MG63 (cell line): ENCODE measurements at regions not wholly inside any gene's neighbourhood (a gene's known extent, or its start where the extent isn't known, plus 50 kb on each side); places are given as distances from the start of the nearest gene placed in this dataset.
"Not testable (repeated sequence)": the region's sequence is repeated elsewhere in the genome, so short reads cannot be mapped to it uniquely, and the experiment has no call there.

ENCODE experiments used
- DNase-seq: peaks from one replicate; pipeline ENCODE4 v3.0.0-alpha.2; 2020
- H3K27me3 ChIP-seq: fragments of 250-450 bp; sonication (Bioruptor Pico); 2 replicates; pipeline ENCODE4 v1.5.1; 2020; ENCODE audit warnings: mild to moderate bottlenecking, moderate library complexity
- H3K36me3 ChIP-seq: fragments of 250-450 bp; sonication (Bioruptor Pico); 2 replicates; pipeline ENCODE4 v1.5.1; 2020; ENCODE audit warnings: mild to moderate bottlenecking, moderate library complexity
- H3K4me3 ChIP-seq: fragments of 250-450 bp; sonication (Bioruptor Pico); 2 replicates; pipeline ENCODE4 v1.5.1; 2020; ENCODE audit warnings: mild to moderate bottlenecking, moderate library complexity
- H3K9me3 ChIP-seq: fragments of 250-450 bp; sonication (Bioruptor Pico); 2 replicates; pipeline ENCODE4 v1.5.1; 2020; ENCODE audit warnings: mild to moderate bottlenecking, moderate library complexity

DNA sequence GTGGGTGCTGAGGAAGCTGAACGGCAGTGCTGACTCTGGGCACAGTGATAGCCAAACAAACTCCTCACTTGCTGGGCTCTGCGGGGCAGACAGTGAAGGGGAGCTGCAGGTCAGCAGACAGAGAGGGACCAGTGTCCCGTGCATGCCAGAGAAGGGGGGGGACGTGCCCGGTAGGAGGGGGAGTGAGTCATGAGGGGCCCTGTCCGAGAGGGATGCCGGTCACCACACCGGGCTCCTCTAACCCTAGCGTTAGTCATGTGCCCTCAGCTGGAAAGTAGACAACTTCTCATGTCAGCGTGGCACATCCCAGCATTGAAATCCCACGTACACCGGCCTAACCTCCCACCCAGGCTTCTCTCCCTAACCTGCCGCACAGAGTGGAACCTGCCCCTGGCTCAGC, 117.1 kb upstream of the DPP6 start:
- DNase-seq, result peak; percentile 5
- H3K27me3 ChIP-seq, result no peaks in the 10 kb centered on the region
- no peak overlapping the region for H3K4me3 ChIP-seq
- H3K36me3 ChIP-seq, result no peaks in the 10 kb centered on the region
- no peaks in the 10 kb centered on the region for H3K9me3 ChIP-seq

DNA sequence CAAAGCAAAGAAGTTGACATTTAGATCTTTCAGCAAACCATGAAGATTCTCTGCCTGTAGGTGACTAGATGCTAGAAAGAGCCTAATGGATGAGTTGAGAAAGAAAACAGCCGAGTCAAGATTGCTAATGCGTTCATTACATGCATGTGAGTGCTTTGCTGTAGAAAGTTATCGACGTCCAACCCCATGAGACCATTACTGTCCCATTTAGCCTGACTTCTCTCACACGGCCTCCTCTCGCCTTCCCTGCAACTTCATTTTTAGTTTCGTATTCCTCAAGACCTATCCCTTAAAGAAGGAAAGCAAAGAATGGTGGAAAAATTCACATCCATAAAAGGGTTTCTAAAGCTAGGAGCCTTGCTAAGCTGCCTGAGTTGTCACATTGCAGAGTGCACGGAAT, 113.7 kb upstream of the DPP6 start:
- Histone ChIP-seq H3K4me3 (no peak overlapping the region), H3K27me3 (no peaks in the 10 kb centered on the region), H3K9me3 (no peaks in the 10 kb centered on the region), H3K36me3 (no peaks in the 10 kb centered on the region)
- no peak for DNase-seq

DNA sequence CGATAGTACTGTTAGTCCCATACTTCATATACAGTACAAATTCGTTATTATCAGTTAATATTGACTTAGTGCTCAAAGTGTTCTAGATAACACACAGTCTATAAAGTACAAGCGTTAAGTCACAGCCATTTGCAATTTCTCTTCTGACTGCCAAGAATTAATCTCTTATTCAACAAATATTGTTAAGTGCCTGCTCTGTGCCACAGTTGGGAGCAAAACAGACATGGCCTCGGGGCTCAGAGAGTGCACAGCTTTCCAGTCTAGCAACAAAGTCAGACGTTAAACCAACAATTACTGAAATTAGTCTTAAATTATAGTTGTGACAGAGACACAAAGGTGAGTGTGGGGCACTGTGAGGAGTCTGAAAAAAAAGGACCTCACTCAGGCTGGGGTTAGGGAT, 113.0 kb upstream of the DPP6 start:
- no peak for DNase-seq
- no peaks in the 10 kb centered on the region for H3K9me3 ChIP-seq
- no peaks in the 10 kb centered on the region for H3K27me3 ChIP-seq
- no peak overlapping the region for H3K4me3 ChIP-seq
- no peaks in the 10 kb centered on the region for H3K36me3 ChIP-seq

DNA sequence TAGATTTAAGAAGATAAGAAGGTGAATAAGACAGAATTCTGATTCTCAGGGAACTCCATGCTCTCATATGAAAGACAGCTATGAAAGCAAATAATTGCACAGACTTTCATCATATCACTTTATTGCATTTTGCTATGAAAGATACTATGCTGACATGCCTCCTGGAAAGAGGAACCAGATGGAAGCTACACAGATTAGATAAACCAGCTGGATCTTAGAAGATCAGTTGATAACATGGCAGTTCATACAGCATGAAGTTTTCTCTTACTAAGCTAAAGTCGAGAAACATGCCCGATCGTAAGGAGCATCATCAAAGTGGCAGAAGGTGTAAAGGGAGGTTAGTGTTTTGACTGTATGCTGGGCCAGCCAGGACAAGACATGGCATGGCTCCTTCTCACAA, 112.5 kb upstream of the DPP6 start:
- H3K27me3 ChIP-seq, result no peaks in the 10 kb centered on the region
- no peaks in the 10 kb centered on the region for H3K36me3 ChIP-seq
- no peaks in the 10 kb centered on the region for H3K9me3 ChIP-seq
- DNase-seq, result no peak
- H3K4me3 ChIP-seq, result no peak overlapping the region

DNA sequence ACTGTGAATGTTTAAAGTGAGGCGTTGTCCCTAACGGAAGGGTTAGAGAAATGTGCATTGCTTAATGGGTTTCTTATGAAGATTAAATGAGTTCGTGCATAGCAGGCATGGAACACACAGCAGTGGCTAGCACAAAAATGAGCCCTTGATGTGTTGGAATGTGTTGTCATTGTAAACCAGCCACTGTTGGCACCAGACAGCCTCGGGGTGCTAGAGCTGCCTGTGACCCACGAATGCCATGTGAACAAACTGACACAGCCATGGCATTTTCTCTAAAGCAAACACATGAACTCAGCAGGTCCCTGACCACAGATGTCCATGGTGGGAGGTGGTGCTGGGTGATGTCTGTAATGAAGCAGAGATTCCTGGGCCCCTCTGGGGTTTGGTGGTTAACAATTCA, 111.1 kb upstream of the DPP6 start:
- H3K36me3 ChIP-seq, result no peaks in the 10 kb centered on the region
- no peak overlapping the region for H3K4me3 ChIP-seq
- no peak for DNase-seq
- no peaks in the 10 kb centered on the region for H3K27me3 ChIP-seq
- H3K9me3 ChIP-seq, result no peaks in the 10 kb centered on the region

DNA sequence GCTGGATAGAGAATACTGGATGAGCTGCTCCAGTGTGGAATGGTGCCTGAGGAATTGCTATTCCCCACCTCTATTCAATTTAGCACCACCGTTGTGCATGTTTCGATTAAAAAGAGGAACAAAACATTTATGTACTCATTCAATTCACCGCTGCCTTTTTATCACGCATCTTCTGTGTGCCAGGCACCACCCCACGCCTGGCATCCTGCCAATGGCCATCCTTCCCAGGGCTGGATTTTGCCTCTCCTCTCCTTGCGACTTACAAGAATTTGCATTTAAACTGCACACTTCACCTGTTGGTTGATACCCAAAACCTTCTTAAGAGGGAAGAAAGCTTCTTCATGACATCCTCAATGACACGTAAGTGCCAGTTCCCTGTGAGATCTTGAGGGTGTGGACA, 110.2 kb upstream of the DPP6 start:
- DNase-seq, result no peak
- Histone ChIP-seq H3K27me3 (no peaks in the 10 kb centered on the region), H3K4me3 (no peak overlapping the region), H3K36me3 (no peaks in the 10 kb centered on the region), H3K9me3 (no peaks in the 10 kb centered on the region)

DNA sequence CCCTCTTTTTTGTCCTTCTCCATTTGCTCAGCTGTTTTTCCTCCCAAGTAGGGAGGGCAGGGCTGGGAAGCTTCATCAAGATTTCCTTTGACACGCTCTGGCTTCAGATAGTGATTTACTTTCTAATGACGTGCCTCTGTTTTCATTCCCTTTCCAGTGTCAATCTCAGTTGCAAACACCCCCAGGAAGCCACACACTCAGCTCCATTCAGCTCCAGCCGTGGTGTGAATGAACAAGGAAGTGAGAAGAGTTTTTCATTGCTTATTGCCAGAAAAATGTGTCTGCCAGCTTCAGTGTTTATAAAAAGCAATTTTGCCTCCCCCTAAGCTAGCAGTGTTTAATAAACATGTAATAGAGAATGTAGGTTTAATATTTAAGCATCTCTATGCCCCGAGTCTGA, 108.7 kb upstream of the DPP6 start:
- Histone ChIP-seq H3K4me3 (no peak overlapping the region), H3K9me3 (no peaks in the 10 kb centered on the region), H3K36me3 (no peaks in the 10 kb centered on the region), H3K27me3 (no peaks in the 10 kb centered on the region)
- no peak for DNase-seq

DNA sequence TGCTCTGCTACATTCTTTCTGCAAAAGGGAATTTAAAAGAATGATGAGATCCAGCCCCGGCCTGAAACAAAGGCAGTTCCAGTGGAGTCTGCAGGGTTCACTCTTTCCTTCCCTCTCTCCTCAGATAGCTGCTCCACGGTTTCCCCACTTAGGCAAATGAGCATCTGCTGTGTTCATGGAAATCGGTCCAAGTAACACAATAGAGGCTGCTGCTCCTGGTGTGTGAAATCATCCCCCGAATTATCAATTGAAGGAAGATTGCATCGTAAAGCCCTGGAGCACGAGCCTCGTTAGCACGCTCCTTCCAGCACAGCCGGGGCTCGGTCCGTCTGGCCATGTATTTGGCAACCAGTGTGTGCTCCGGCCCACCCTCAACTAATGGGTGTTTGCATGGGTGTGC, 108.3 kb upstream of the DPP6 start:
- no peak for DNase-seq
- Histone ChIP-seq H3K9me3 (no peaks in the 10 kb centered on the region), H3K36me3 (no peaks in the 10 kb centered on the region), H3K4me3 (no peak overlapping the region), H3K27me3 (no peaks in the 10 kb centered on the region)

DNA sequence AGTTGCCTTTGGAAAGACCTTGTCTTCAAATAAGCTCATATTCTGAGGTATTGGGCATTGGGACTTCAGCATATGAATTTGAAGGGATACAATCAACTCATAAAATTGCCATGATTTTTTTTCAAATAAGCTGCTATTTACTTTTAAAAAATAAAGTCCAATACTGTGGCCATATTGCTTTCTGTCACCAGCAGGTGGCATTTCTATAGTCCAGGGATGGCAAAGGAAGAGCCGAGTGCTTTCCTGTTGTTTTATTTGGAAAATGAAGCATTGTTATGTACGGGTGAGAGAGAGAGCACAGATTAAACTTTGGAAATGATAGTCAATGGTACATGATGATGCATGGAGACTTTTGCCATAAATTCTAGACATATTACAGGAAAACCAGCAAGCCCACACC, 104.1 kb upstream of the DPP6 start:
- Histone ChIP-seq H3K27me3 (no peaks in the 10 kb centered on the region), H3K36me3 (no peaks in the 10 kb centered on the region), H3K9me3 (no peaks in the 10 kb centered on the region), H3K4me3 (no peak overlapping the region)
- no peak for DNase-seq

DNA sequence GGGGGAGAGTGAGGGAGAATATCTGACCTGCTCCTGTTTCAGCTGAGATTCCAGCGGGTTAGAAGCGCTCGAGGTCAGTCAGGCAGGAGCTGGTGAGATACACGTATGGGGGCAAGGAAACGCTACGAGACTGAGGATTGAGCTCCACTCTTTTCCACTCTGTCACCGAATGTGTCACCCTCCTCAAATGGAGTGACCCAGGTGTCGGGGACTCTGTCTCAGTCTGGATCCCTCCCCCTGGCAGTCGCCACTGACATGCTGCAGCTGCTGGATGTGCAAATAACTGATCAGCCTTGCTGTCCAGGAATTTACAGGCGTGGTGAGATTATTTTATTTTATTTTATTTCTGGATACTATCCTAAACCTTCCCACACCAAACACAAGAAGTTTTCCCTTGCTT, 100.9 kb upstream of the DPP6 start:
- Histone ChIP-seq H3K4me3 (no peak overlapping the region), H3K9me3 (no peaks in the 10 kb centered on the region), H3K36me3 (no peaks in the 10 kb centered on the region), H3K27me3 (no peaks in the 10 kb centered on the region)
- DNase-seq, result no peak

DNA sequence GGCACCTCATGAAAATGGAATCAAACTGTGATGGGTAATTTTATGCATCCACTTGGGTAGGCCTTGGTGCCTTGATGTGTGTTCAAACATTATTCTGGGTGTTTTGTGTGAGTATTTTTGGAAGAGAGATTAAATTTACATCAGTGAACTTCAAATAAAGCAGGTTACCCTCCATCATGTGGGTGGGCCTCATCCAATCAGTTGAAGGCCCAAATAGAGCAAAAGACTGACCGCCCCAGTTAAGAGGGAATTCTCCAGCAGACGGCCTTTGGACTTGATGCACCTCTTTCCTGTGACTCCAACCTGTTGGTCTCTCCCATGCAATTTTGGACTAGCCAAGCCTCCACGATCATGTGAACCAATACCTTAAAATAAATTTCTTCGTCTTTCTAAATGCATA, 97.7 kb upstream of the DPP6 start:
- no peaks in the 10 kb centered on the region for H3K9me3 ChIP-seq
- DNase-seq, result no peak
- H3K27me3 ChIP-seq, result no peaks in the 10 kb centered on the region
- H3K36me3 ChIP-seq, result no peaks in the 10 kb centered on the region
- no peak overlapping the region for H3K4me3 ChIP-seq

DNA sequence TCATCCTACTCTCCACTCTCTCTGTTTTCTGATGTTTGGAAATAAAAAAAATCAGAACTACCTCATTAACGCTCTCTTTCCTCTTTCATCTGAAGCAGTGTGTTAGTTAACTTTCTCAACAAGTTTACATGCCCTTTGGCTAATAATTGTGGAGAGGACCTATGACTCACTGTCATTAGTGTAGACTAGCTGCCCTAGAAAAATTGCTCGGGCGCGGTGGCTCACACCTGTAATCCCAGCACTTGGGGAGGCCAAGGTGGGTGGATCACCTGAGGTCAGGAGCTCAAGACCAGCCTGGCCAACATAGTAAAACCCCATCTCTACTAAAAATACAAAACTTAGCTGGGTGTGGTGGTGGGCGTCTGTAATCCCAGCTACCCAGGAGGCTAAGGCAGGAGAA, 94.5 kb upstream of the DPP6 start:
- not testable (repeated sequence) for H3K36me3 ChIP-seq, DNase-seq, H3K9me3 ChIP-seq, H3K27me3 ChIP-seq, H3K4me3 ChIP-seq

DNA sequence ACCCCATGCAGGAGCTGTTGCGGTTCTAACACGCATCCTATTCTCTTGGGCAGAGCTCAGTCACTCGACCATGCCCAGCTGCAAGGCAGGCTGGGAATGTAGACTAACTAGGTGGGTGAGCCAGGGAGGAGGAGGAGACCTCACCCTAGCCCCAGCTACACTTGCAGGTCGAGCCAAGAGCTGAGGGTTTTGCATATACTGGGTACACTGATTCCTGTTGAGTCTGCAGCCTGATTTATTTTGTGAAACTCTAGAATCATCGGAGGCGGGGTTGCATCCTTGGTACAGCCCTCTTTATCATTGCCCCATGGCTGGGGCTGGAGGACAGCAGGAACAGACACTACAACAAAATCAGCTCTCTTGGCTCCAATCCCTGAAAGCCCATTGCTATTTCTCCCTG, 93.8 kb upstream of the DPP6 start:
- H3K9me3 ChIP-seq, H3K36me3 ChIP-seq, H3K4me3 ChIP-seq, DNase-seq, H3K27me3 ChIP-seq: not testable (repeated sequence)

DNA sequence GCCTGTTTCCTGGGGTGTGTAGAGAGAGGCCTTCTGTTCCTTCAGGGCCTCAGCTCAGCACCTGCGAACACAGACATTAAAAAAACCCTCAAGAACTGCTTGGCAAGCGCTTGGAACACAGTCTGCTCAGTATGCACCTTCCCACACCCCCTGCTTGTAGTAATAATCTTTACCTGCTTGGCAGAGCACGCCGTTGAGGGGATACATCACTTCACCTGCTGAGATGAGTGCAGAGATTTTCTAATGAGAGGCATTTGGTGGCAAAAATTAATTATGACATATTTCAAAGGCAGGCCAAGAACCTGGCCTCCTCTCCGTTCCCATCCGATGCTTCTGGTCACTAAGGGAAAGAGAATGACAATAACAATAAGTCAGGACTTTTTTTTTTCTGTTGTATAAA, 93.4 kb upstream of the DPP6 start:
- H3K27me3 ChIP-seq, H3K4me3 ChIP-seq, H3K36me3 ChIP-seq, H3K9me3 ChIP-seq, DNase-seq: not testable (repeated sequence)

DNA sequence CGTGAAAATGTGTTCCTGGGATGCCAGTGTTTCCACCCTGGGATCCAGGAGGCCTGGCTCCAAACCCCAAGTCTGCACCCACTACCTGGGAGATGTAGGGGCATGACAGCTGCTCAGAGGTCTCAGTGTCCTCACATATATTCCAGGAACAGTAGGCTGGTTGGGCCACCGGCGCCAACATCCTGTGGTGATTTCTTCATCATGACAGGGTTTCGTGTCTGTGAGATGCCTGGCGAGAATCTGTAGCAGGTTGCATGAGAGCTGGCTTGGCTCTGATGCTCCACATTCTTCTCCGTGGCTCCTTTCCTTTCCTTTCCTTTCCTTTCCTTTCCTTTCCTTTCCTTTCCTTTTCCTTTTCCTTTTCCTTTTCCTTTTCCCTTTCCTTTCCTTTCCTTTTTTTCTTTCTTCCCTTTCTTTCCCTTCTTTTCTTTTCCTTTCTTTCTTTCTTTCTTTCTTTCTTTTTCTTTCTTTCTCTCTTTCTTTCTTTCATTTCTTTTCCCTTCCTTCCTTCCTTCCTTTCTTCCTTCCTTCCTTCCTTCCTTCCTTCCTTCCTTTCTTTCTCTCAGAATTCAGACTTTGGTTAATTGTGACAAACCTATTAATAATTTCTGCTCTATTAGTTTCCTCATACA, 87.6 kb upstream of the DPP6 start:
- not testable (repeated sequence) for H3K4me3 ChIP-seq, H3K36me3 ChIP-seq, H3K27me3 ChIP-seq, H3K9me3 ChIP-seq, DNase-seq

DNA sequence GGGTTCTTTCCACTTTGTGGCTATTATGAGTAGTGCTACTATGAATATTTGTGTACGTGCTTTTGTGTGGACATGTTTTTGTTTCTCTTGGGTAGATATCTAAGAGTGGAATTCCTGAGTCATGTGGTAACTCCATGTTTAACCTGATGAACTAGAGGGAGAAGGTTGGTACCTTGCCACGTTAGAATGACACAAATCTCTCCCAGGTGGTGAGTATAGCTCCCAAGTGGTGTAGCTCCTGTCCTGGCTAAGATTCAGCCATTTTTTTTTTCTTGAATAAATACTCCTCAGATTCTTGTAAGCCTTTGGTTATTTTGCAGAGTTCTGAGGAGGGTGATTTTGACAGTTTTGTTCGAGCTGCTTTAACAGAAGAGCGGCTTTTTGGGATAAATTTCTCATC, 83.2 kb upstream of the DPP6 start:
- not testable (repeated sequence) for H3K36me3 ChIP-seq, DNase-seq, H3K4me3 ChIP-seq, H3K27me3 ChIP-seq, H3K9me3 ChIP-seq

DNA sequence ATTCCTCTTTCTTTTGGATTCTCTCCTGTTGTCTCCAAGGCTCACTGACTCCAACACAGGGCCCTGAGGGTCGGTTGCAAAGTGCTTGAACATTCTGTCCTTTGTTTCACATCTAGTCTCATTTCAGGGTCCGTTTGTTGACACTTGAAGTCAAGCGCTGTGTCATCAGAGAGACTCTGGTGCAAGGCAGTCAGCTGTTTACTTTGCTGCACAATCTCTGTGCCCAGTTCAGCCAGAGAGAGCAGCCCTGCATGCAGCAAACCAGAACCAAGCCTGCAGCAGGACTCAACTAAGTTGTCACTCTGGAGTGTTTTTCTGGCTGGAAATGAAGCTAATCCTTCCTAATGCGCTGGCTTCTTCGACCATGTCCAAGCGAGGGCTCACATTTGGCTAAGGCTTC, 77.6 kb upstream of the DPP6 start:
- H3K27me3 ChIP-seq, H3K4me3 ChIP-seq, DNase-seq: not testable (repeated sequence)

DNA sequence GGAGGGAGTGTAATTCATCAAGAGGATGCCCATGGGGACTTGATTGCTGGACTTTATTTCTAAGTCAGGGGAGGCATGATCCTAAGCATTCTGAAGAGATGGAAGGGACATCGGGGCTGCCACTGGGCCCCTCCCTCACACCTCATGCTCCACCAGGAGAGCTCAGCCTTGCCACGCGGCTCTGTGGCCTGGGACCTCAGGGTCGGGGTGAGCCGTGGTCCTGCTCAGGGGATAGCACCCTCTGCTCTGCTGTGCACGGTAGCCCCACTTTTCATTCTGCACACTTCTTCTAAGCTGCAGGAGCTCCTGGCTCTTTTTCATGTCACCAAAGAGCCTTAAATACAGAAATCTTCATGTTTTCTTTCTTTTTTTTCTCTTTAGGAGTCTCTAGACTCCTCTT, 75.5 kb upstream of the DPP6 start:
- H3K9me3 ChIP-seq, DNase-seq, H3K27me3 ChIP-seq, H3K36me3 ChIP-seq, H3K4me3 ChIP-seq: not testable (repeated sequence)

More for the DNA sequence above, 77.6 kb upstream of the DPP6 start:
- H3K9me3 ChIP-seq, H3K36me3 ChIP-seq: not testable (repeated sequence)

DNA sequence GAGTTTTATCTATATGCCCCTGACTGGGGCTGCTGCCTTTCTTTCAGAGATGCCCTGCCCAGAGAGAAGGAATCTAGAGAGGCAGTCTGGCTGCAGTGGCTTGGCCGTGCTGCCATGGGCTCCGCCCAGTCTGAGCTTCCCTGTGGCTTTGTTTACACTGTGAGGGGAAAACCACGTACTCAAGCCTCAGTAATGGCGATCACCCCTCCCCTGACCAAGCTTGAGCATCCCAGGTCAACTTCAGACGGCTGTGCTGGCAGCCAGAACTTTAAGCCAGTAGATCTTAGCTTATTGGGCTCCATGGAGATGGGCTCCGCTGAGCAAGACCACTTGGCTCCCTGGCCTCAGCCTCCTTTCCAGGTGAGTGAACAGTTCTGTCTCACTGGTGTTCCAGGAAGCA, 69.0 kb upstream of the DPP6 start:
- H3K36me3 ChIP-seq, result not testable (repeated sequence)

More for the DNA sequence above, 69.0 kb upstream of the DPP6 start:
- not testable (repeated sequence) for DNase-seq, H3K27me3 ChIP-seq, H3K4me3 ChIP-seq, H3K9me3 ChIP-seq
